GM12875 (cell line): ENCODE measurements at regions not wholly inside any gene's neighbourhood (a gene's known extent, or its start where the extent isn't known, plus 50 kb on each side); places are given as distances from the start of the nearest gene placed in this dataset.

ENCODE experiments used
- H3K4me3 ChIP-seq: one replicate; pipeline ENCODE4 v1.5.1; 2011; ENCODE audit warnings: low read depth, low read length, control low read depth
- CTCF ChIP-seq: IDR thresholded peaks from 2 replicates; pipeline ENCODE4 v1.5.1; 2011; ENCODE audit warnings: low read depth, mild to moderate bottlenecking, control low read depth, inconsistent platforms, low read length, moderate library complexity, borderline replicate concordance; ENCODE audit not compliant: insufficient read depth

- no peak for TF ChIP-seq CTCF
Measured at GRCh38 chr6:15076565-15076964, 169.3 kb upstream of the JARID2 start.

GRCh38 chr6:15077006-15077405, 168.9 kb upstream of the JARID2 start:
- no peak for TF ChIP-seq CTCF
- no peak overlapping the region for H3K4me3 ChIP-seq

More at GRCh38 chr6:15076565-15076964, 169.3 kb upstream of the JARID2 start:
- no peak overlapping the region for H3K4me3 ChIP-seq

GRCh38 chr6:15077961-15078360, 167.9 kb upstream of the JARID2 start:
- TF ChIP-seq CTCF, result no peak

GRCh38 chr6:15079288-15079817, 166.5 kb upstream of the JARID2 start:
- TF ChIP-seq CTCF, result no peak
- H3K4me3 ChIP-seq, result no peak overlapping the region

More at GRCh38 chr6:15077961-15078360, 167.9 kb upstream of the JARID2 start:
- H3K4me3 ChIP-seq, result no peak overlapping the region

- no peak for TF ChIP-seq CTCF
- no peak overlapping the region for H3K4me3 ChIP-seq
Measured at GRCh38 chr6:15080895-15081294, 165.0 kb upstream of the JARID2 start.

- H3K4me3 ChIP-seq, result no peak overlapping the region
Measured at GRCh38 chr6:15081447-15081846, 164.4 kb upstream of the JARID2 start.

More at GRCh38 chr6:15081447-15081846, 164.4 kb upstream of the JARID2 start:
- TF ChIP-seq CTCF, result no peak
